HCT116 (cell line): ENCODE measurements at regions not wholly inside any gene's neighbourhood (a gene's known extent, or its start where the extent isn't known, plus 50 kb on each side); places are given as distances from the start of the nearest gene placed in this dataset.

Experiments used
- CEBPB ChIP-seq: IDR thresholded peaks from 2 replicates; pipeline ENCODE4 v1.6.1; 2012; ENCODE audit warnings: low read depth
- CTCF ChIP-seq, 3 experiments: fragments of 200-600 bp in 1 of 3; sonication (generic) in 1 of 3; IDR thresholded peaks in 2 of 3; conservative IDR thresholded peaks in 1 of 3; 2 replicates each; pipeline ENCODE4 v1.5.1; 2012 to 2017; ENCODE audit warnings: low read depth in 2 of 3, low read length in 2 of 3, antibody characterized with exemption in 1 of 3, borderline replicate concordance in 1 of 3, control low read depth in 1 of 3, mild to moderate bottlenecking in 1 of 3, mixed read lengths in 1 of 3, mixed run types in 1 of 3, moderate library complexity in 1 of 3; ENCODE audit not compliant: insufficient read depth in 1 of 3
- ELF1 ChIP-seq: IDR thresholded peaks from 2 replicates; pipeline ENCODE4 v1.6.1; 2012; ENCODE audit warnings: low read depth, borderline replicate concordance
- EZH2 ChIP-seq: fragments of 200-600 bp; sonication (generic); IDR thresholded peaks from 2 replicates; pipeline ENCODE4 v1.6.1; 2017; ENCODE audit warnings: antibody characterized with exemption, mixed run types
- POLR2A ChIP-seq: IDR thresholded peaks from 2 replicates; pipeline ENCODE4 v1.7.0; 2011; ENCODE audit warnings: borderline replicate concordance; ENCODE audit not compliant: insufficient read depth, insufficient read length; ENCODE audit errors: extremely low read depth
- POLR2AphosphoS5 ChIP-seq: IDR thresholded peaks from 2 replicates; pipeline ENCODE4 v1.6.1; 2011; ENCODE audit warnings: mild to moderate bottlenecking, low read depth, low read length, moderate library complexity
- SIN3A ChIP-seq: IDR thresholded peaks from 2 replicates; pipeline ENCODE4 v1.6.1; 2012; ENCODE audit warnings: low read depth
- SP1 ChIP-seq: IDR thresholded peaks from 2 replicates; pipeline ENCODE4 v1.6.1; 2012; ENCODE audit warnings: low read depth
- YY1 ChIP-seq: IDR thresholded peaks from 2 replicates; pipeline ENCODE4 v1.6.1; 2011; ENCODE audit warnings: low read length, low read depth, moderate library complexity, mild to moderate bottlenecking; ENCODE audit not compliant: insufficient replicate concordance; ENCODE audit errors: extremely low read depth
- ZFX ChIP-seq: fragments of 450-650 bp; IDR thresholded peaks from 2 replicates; pipeline ENCODE4 v1.6.1; 2017

GRCh38 chr1:238674316-238674715, 712.1 kb upstream of the CHRM3 start:
- TF ChIP-seq CTCF (IDR thresholded peaks at IDR 0.05 in 2 of 3, conservative IDR thresholded peaks at IDR 0.05 in 1 of 3; ENCODE audit: borderline replicate concordance in 1 of 3, insufficient read depth in 1 of 3, low read depth in 2 of 3, low read length in 2 of 3) (no peak), POLR2AphosphoS5 (no peak), CEBPB (no peak), YY1 (no peak), POLR2A (no peak), ZFX (no peak), SP1 (no peak), SIN3A (no peak), EZH2 (no peak), ELF1 (no peak)
